ENCODE measurements at regions not wholly inside any gene's neighbourhood (a gene's known extent, or its start where the extent isn't known, plus 50 kb on each side); places are given as distances from the start of the nearest gene placed in this dataset.

DNA sequence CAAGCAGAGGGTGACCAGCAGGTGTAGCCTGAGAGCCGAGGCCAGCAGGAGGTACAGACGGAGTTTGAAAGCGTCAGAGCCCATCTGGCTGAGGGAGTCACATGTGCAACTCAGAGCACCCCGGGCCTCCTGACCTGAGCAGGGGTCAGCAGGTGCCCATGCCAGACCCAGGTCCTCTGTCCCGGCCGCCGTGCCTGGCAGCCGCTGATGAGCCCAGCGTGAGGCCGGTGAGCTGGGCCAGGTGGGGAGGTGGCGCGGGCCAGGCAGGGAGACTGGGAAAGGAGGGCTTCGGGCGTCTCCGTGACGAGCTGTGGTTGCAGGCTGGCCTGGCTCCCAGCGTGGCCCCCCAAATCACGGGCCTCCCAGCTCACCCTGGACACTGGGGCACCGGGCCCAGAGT is 130.9 kb downstream of the CHSY1 start:
- TF ChIP-seq CTCF (IDR thresholded peaks at IDR 0.05) = no peak
- no peak for TF ChIP-seq POLR2A (IDR thresholded peaks at IDR 0.05)

All from adrenal gland (tissue), 5 donors.